Gastroesophageal sphincter (tissue), 4 donors: ENCODE measurements at regions not wholly inside any gene's neighbourhood (a gene's known extent, or its start where the extent isn't known, plus 50 kb on each side); places are given as distances from the start of the nearest gene placed in this dataset.

Experiments used
- ATAC-seq: fragments of 150-250 bp; one replicate; pipeline ENCODE4 v1.9.1; 2016; ENCODE audit warnings: mild to moderate bottlenecking, moderate library complexity
- H3K27ac ChIP-seq, 4 donors: fragments of 200-600 bp; sonication (generic) in 3 of 4; 1 replicate in 3 of 4; 2 replicates in 1 of 4; pipeline ENCODE4 v1.5.1; 2016 to 2019
- H3K27me3 ChIP-seq: fragments of 200-600 bp; sonication (generic); one replicate; pipeline ENCODE4 v1.5.1; 2019
- H3K36me3 ChIP-seq, 2 donors: fragments of 200-600 bp; sonication (generic); one replicate each; pipeline ENCODE4 v1.5.1; 2019; ENCODE audit warnings: control low read depth in 1 of 2
- H3K4me1 ChIP-seq, 3 donors: fragments of 200-600 bp; sonication (generic); 1 replicate in 2 of 3; 2 replicates in 1 of 3; pipeline ENCODE4 v1.5.1; 2016 to 2019; ENCODE audit warnings: control low read depth in 2 of 3
- H3K4me3 ChIP-seq, 2 donors: fragments of 200-600 bp; sonication (generic); one replicate each; pipeline ENCODE4 v1.5.1; 2019; ENCODE audit warnings: mild to moderate bottlenecking in 1 of 2, moderate library complexity in 1 of 2
- H3K9me3 ChIP-seq, 3 donors: fragments of 200-600 bp; sonication (generic); one replicate each; pipeline ENCODE4 v1.5.1; 2017 to 2019; ENCODE audit warnings: control low read depth in 2 of 3
- EP300 ChIP-seq: sonication (generic); formaldehyde crosslinking; IDR thresholded peaks from one replicate; pipeline ENCODE4 v1.6.1; 2017; ENCODE audit warnings: antibody characterized with exemption, mild to moderate bottlenecking
- POLR2A ChIP-seq, 2 donors: fragments of 450-650 bp; IDR thresholded peaks; one replicate each; pipeline ENCODE4 v1.6.1; 2017; ENCODE audit warnings: antibody characterized with exemption in 2 of 2, mild to moderate bottlenecking in 2 of 2, moderate library complexity in 1 of 2
- POLR2AphosphoS5 ChIP-seq: sonication (generic); formaldehyde crosslinking; IDR thresholded peaks from one replicate; pipeline ENCODE4 v1.6.1; 2017; ENCODE audit warnings: antibody characterized with exemption
- WGBS, 2 donors: methylation state at CpG; one replicate each; pipeline ENCODE4 v1.1.5; 2018; ENCODE audit warnings: low coverage in 1 of 2; 5-methylcytosine and 5-hydroxymethylcytosine counted together
- TF ChIP-seq, protein P1 (sequence below), 4 experiments: fragments of 200-600 bp in 2 of 4; fragments of 450-650 bp in 2 of 4; sonication (generic) in 1 of 4; IDR thresholded peaks; one replicate each; pipeline ENCODE4 v1.5.1; 2017 to 2019; ENCODE audit warnings: antibody characterized with exemption in 4 of 4, mild to moderate bottlenecking in 2 of 4, moderate library complexity in 2 of 4

DNA sequence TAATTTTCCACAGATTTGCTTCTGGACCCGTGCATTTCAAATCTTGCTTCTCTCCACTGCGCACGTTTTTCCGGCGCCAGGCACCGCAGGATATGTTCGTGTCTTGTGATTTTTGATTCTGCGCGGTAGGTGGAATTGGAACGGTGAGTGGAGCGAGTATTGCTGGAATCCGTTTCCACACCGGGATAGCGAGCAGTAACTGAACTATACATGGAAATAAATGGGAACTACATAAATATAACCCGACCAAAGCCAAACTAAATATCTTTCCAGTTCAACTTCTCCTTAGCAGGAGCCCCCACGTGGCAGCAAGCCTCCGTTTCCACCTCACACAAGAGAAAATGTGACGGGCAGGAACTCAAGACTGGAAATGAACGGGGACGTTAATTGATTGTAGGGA is 154.0 kb downstream of the SEC14L1 start:
- ATAC-seq, result no peak
- no peak overlapping the region for H3K27ac ChIP-seq
- H3K4me3 ChIP-seq, result no peak overlapping the region
- TF ChIP-seq POLR2A (IDR thresholded peaks at IDR 0.05), result no peak
- no peak for TF ChIP-seq POLR2AphosphoS5
- TF ChIP-seq, protein P1, sequence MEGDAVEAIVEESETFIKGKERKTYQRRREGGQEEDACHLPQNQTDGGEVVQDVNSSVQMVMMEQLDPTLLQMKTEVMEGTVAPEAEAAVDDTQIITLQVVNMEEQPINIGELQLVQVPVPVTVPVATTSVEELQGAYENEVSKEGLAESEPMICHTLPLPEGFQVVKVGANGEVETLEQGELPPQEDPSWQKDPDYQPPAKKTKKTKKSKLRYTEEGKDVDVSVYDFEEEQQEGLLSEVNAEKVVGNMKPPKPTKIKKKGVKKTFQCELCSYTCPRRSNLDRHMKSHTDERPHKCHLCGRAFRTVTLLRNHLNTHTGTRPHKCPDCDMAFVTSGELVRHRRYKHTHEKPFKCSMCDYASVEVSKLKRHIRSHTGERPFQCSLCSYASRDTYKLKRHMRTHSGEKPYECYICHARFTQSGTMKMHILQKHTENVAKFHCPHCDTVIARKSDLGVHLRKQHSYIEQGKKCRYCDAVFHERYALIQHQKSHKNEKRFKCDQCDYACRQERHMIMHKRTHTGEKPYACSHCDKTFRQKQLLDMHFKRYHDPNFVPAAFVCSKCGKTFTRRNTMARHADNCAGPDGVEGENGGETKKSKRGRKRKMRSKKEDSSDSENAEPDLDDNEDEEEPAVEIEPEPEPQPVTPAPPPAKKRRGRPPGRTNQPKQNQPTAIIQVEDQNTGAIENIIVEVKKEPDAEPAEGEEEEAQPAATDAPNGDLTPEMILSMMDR (IDR thresholded peaks at IDR 0.05), result no peak
- TF ChIP-seq EP300, result no peak
- no peaks in the 10 kb centered on the region for H3K36me3 ChIP-seq
- no peaks in the 10 kb centered on the region for H3K27me3 ChIP-seq
- no peaks in the 10 kb centered on the region for H3K4me1 ChIP-seq
- WGBS, 2 donors, result 75 to 84% methylated on average over 14 to 17 of the region's 20 CpGs
- H3K9me3 ChIP-seq, result peaks cover 0 to 14% (median 0%) of the 10 kb centered on the region in 3 donors

DNA sequence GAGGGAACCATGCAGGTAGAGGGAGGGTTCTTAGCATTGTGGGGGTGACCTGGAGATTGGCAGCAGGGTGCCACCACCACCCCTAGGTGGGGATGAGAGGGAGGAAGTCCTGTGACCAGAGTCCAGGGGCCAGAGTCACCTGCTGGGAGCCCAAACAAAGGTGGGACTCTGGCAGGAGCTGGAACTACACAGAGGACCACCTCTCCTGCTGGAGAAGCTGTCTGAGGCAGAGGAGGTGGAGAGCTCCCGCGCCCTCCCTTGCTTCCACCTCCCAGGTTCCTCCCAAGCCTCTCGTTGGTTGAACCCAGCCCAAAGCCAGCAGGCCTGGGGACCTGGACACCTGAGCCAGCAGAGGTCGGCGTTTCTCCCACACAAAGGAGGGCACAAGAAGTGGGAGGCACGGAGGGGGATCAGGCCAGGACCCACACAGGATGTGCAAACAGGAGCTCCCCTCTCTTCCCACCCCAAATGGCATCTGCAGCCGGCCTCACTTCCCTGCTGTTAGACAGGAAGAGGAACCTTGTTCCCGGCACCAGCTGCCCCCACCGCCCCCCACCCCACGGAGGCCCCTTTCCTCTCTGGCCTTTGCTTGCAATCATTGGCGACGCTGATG is 154.6 kb downstream of the SEC14L1 start:
- Histone ChIP-seq H3K27ac (no peak overlapping the region), H3K9me3 (peaks cover 0 to 14% (median 0%) of the 10 kb centered on the region in 3 donors), H3K27me3 (no peaks in the 10 kb centered on the region), H3K4me1 (no peaks in the 10 kb centered on the region), H3K36me3 (no peaks in the 10 kb centered on the region), H3K4me3 (no peak overlapping the region)
- TF ChIP-seq POLR2AphosphoS5 (no peak), EP300 (no peak), POLR2A (IDR thresholded peaks at IDR 0.05) (no peak)
- TF ChIP-seq, protein P1 (IDR thresholded peaks at IDR 0.05), result no peak
- no peak for ATAC-seq
- WGBS, 2 donors, result 40 to 60% methylated on average over 1 of the region's 12 CpGs

DNA sequence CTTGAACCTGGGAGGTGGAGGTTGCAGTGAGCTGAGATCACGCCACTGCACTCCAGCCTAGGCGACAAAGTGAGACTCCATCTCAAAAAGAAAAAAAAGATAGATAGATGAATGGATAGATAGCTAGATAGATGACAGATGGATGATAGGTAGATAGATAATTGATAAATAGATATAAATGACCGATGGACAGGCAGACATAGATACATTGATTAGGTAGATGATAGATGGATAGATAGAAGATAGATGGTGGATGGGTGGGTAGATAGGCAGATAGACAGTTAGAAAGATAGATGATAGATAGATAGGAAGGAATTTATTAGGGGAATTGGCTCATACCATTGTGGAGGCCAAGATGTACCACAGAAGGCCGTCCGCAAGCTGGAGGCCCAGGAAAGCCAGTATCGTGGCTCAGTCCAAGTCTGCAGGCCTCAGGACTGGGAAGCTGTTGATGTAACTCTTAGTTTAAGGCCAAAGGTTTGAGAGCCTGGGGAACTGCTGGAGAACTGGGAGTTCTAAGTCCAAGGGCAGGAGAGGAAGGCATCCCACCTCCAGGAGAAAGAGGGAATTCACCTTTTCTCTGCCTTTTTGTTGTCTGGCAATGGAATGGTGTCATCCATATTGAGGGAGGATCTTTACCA is 156.1 kb downstream of the SEC14L1 start:
- Histone ChIP-seq H3K9me3 (peaks cover 0 to 14% (median 0%) of the 10 kb centered on the region in 3 donors), H3K4me3 (no peak overlapping the region), H3K4me1 (no peaks in the 10 kb centered on the region), H3K36me3 (no peaks in the 10 kb centered on the region), H3K27ac (no peak overlapping the region), H3K27me3 (no peaks in the 10 kb centered on the region)
- no peak for TF ChIP-seq POLR2A (IDR thresholded peaks at IDR 0.05)
- TF ChIP-seq, protein P1 (IDR thresholded peaks at IDR 0.05), result no peak
- TF ChIP-seq POLR2AphosphoS5, result no peak
- TF ChIP-seq EP300, result no peak
- no peak for ATAC-seq
- WGBS, 2 donors, result 93 to 99% methylated on average over 6 of the region's 6 CpGs

DNA sequence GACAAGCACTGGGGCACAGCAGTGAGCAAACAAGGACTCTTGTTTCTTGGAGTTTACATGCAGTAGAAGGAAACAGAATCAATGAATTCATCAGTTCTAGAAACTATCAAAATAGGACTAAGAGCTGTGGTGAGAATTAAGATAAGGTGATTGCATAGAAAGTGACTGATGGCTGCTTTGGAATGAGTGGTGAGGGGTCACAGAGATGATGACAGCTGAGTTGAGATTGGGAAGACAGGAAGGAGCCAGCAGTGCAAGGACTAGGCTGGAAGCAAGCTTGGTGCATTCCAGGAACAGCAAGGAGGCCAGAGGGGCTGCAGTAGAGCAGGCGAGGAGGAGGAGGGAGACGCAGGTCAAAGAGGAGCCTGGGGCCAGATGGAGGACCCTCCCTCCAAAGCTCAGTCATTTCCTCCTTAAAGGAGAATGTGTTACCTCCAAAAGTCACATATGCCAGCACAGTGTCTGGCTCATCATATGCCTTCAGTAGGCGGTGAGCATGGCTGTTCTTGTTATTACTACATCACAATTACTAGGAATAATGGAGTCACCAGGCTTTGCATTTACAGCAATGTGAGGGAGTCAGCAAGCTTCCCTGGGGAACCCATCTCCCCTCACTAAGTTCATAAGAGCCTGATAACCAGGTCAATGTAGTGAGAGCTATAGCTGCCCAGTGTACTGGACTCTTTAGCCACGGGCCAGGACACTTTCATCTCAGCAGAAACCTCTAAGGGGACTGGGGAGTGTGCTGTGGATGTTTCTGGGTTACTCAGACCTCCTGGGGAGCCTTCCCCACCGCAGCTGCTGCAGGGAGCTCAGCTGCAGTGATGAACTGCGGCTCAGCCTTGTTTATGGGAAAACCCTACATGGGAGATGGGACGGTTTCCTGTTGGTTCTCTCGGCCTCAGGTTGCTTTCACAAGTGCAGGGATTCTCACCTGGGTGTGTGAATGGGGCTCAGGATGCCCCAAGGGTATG is 157.2 kb downstream of the SEC14L1 start:
- 72 to 88% methylated on average over 2 to 3 of the region's 8 CpGs for WGBS, 2 donors
- Histone ChIP-seq H3K4me3 (no peak overlapping the region), H3K27ac (no peak overlapping the region), H3K9me3 (peaks cover 0 to 14% (median 0%) of the 10 kb centered on the region in 3 donors), H3K4me1 (no peaks in the 10 kb centered on the region), H3K27me3 (no peaks in the 10 kb centered on the region), H3K36me3 (no peaks in the 10 kb centered on the region)
- TF ChIP-seq, protein P1 (IDR thresholded peaks at IDR 0.05), result no peak
- TF ChIP-seq POLR2A (IDR thresholded peaks at IDR 0.05) (no peak), EP300 (no peak), POLR2AphosphoS5 (no peak)
- no peak for ATAC-seq
